Progenitor cell of endocrine pancreas (in vitro differentiated cells): ENCODE measurements at regions not wholly inside any gene's neighbourhood (a gene's known extent, or its start where the extent isn't known, plus 50 kb on each side); places are given as distances from the start of the nearest gene placed in this dataset.

ENCODE experiments used
- DNase-seq: peaks from one replicate; pipeline ENCODE4 v3.0.0; 2021; ENCODE audit warnings: low spot score; ENCODE audit not compliant: unreplicated experiment
- H3K27ac Mint-ChIP-seq: 2 replicates; pipeline ENCODE4 v1.8.0; 2021; ENCODE audit warnings: mild to moderate bottlenecking, moderate library complexity, mixed read lengths
- H3K27me3 Mint-ChIP-seq: 2 replicates; pipeline ENCODE4 v1.8.0; 2021; ENCODE audit warnings: mixed read lengths
- H3K36me3 Mint-ChIP-seq: 2 replicates; pipeline ENCODE4 v1.8.0; 2022; ENCODE audit warnings: mixed read lengths; ENCODE audit not compliant: insufficient read depth
- H3K4me1 Mint-ChIP-seq: 2 replicates; pipeline ENCODE4 v1.8.0; 2021; ENCODE audit warnings: low read depth, mixed read lengths
- H3K4me3 Mint-ChIP-seq: 2 replicates; pipeline ENCODE4 v1.8.0; 2021; ENCODE audit warnings: low read depth, mild to moderate bottlenecking, moderate library complexity, mixed read lengths
- H3K9me3 Mint-ChIP-seq: 2 replicates; pipeline ENCODE4 v1.8.0; 2021; ENCODE audit warnings: low read depth, mixed read lengths
- TF ChIP-seq, protein P1 (sequence below): fragments of 200-600 bp; sonication (generic); IDR thresholded peaks from one replicate; pipeline ENCODE4 v1.5.0; 2021; ENCODE audit warnings: antibody characterized with exemption, mild to moderate bottlenecking; ENCODE audit not compliant: unreplicated experiment

DNA sequence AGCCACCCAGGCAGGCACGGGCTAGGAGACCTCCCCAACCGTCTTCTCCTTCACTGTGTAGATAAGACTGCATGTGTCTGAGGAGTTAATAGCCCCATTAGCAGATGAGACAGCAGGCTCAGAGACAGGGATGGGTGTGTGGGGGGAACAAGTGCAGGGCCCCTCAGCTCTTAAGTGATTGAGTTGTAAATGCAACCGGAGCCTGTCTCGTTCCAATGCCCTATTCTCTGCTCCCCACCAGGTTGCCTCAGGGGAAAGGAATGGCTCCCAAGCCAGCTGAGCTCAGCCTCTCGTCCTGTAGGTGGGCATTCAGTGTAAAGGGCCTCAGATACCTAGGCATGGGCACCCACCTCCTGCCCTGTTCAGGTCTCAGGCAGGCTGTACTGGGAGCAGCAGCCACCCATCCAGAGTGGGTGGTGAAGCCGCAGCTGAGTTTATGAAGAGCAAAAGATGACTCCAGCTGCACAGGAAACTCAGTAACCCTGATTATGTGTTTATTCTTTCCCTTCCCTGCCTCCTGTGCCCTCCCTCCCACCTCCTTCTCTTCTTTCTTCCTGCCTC, 87.3 kb downstream of the PJA1 start:
- TF ChIP-seq, protein P1, sequence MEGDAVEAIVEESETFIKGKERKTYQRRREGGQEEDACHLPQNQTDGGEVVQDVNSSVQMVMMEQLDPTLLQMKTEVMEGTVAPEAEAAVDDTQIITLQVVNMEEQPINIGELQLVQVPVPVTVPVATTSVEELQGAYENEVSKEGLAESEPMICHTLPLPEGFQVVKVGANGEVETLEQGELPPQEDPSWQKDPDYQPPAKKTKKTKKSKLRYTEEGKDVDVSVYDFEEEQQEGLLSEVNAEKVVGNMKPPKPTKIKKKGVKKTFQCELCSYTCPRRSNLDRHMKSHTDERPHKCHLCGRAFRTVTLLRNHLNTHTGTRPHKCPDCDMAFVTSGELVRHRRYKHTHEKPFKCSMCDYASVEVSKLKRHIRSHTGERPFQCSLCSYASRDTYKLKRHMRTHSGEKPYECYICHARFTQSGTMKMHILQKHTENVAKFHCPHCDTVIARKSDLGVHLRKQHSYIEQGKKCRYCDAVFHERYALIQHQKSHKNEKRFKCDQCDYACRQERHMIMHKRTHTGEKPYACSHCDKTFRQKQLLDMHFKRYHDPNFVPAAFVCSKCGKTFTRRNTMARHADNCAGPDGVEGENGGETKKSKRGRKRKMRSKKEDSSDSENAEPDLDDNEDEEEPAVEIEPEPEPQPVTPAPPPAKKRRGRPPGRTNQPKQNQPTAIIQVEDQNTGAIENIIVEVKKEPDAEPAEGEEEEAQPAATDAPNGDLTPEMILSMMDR = no peak
- Mint-ChIP-seq H3K9me3 (peaks cover 4% of the 10 kb centered on the region), H3K36me3 (no peaks in the 10 kb centered on the region), H3K4me1 (peaks cover 1% of the 10 kb centered on the region), H3K27me3 (peaks cover 3% of the 10 kb centered on the region), H3K4me3 (no peak overlapping the region), H3K27ac (no peak overlapping the region)
- DNase-seq = no peak

DNA sequence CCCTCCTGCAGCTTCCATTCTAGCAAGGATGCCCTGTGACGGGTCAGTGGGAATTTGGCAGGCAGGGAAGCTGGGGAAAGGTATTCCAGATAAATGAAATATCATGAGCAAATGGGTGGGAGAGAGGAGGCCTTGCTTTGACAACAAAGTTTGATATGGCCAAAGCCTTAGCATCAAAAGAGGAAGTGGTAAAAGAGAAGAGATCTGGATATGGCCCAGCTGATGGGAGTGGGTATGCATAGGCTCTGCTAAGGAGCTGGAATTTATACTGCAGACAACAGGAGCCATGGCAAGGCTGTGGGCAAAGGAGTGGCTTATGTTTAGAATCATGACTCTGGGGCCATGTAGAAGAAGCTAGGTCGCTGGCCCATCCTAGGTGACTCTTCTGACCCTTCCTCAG, 89.2 kb downstream of the PJA1 start:
- Mint-ChIP-seq H3K9me3 (peaks cover 4% of the 10 kb centered on the region), H3K27me3 (peaks cover 3% of the 10 kb centered on the region), H3K27ac (no peak overlapping the region), H3K4me1 (no peaks in the 10 kb centered on the region), H3K4me3 (no peak overlapping the region), H3K36me3 (no peaks in the 10 kb centered on the region)
- TF ChIP-seq, protein P1 = no peak
- DNase-seq = no peak

DNA sequence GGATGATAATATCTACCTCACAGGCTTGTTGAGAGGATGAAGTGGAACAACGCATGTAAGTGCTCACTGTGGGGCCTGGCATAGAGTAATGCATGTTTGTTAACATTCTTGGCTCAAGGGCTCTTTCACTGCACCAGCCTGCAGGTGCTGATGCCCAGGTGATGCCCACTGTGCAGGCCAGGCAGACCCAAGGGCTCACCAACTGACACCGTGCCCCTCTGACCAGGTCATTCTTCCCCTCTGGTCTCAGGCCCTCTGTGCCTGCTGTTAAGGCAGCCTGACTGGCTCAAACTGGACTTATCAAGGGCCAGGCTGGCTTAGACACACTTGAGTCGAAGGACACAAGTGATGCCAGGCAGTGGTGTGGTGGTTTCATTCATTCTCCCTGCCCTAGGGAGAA, 90.5 kb downstream of the PJA1 start:
- TF ChIP-seq, protein P1 = no peak
- no peak overlapping the region for H3K27ac Mint-ChIP-seq
- no peaks in the 10 kb centered on the region for H3K4me1 Mint-ChIP-seq
- H3K9me3 Mint-ChIP-seq = peaks cover 4% of the 10 kb centered on the region
- no peak overlapping the region for H3K4me3 Mint-ChIP-seq
- H3K36me3 Mint-ChIP-seq = no peaks in the 10 kb centered on the region
- H3K27me3 Mint-ChIP-seq = peaks cover 3% of the 10 kb centered on the region
- DNase-seq = no peak

DNA sequence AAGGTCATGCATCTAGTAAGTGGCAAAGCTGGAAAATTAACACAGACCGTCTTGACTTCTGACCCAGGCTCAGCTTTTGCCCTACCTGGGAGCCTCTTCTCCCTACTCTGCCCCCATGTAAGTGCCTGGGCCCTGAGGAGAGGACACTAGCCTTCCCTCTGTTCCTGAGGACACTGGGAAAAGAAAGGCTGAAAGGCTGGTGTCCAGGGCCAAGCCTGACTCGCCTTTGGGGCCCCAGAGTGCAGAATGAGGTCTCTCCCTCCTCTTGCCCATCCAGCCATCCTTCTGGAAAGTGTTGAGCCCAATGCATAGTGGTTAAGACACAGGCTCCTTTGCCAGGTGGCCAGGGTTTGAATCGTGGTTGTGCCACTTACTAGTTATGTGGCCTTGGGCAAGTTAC, 91.5 kb downstream of the PJA1 start:
- Mint-ChIP-seq H3K27me3 (peaks cover 3% of the 10 kb centered on the region), H3K4me1 (no peaks in the 10 kb centered on the region), H3K36me3 (no peaks in the 10 kb centered on the region), H3K27ac (no peak overlapping the region), H3K9me3 (peaks cover 4% of the 10 kb centered on the region), H3K4me3 (no peak overlapping the region)
- TF ChIP-seq, protein P1 = no peak
- no peak for DNase-seq

DNA sequence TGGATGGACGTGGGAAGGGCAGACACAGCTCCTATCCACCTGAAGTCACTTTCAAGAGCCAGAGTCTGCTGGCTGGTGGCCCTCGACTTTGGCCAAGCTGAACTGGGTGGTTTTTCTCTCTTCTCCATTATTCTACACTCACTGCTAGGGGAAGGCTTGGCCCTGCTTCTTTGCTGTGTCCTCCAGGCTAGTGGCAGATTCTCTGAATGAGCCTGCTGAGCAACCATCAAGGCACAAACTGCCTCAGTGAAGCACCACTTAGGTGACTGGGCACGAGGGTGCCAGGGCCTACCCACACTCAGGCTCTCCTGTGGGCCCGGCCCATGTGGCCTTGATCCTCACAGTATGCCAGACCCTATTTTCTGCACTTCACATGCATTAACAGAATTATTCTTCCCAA, 92.0 kb downstream of the PJA1 start:
- H3K36me3 Mint-ChIP-seq = no peaks in the 10 kb centered on the region
- no peak overlapping the region for H3K4me3 Mint-ChIP-seq
- peaks cover 4% of the 10 kb centered on the region for H3K9me3 Mint-ChIP-seq
- H3K27ac Mint-ChIP-seq = no peak overlapping the region
- no peak for DNase-seq
- peaks cover 3% of the 10 kb centered on the region for H3K27me3 Mint-ChIP-seq
- TF ChIP-seq, protein P1 = no peak
- H3K4me1 Mint-ChIP-seq = no peaks in the 10 kb centered on the region
